ENCODE measurements at regions not wholly inside any gene's neighbourhood (a gene's known extent, or its start where the extent isn't known, plus 50 kb on each side); places are given as distances from the start of the nearest gene placed in this dataset.

DNA sequence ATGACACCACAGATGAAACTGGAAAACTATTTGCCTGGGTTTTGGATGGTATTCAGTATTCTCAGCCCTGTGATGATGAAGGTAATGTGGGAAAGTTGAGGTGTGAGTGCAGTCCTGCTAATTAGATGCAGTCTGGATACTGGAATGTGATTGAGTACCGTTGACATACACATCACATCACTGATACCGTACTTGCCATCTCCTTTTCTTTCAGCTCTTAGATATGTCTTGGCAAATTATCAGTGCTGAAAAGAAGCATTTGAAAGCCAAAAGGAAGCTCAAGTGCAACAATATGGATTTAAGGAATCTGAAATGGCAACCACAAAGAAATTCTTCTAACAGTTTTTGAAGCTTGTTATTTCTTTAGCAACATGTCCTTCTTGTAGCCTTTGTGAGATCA lies 381.4 kb upstream of the TGFBR2 start:
- no peak for FAIRE-seq

DNA sequence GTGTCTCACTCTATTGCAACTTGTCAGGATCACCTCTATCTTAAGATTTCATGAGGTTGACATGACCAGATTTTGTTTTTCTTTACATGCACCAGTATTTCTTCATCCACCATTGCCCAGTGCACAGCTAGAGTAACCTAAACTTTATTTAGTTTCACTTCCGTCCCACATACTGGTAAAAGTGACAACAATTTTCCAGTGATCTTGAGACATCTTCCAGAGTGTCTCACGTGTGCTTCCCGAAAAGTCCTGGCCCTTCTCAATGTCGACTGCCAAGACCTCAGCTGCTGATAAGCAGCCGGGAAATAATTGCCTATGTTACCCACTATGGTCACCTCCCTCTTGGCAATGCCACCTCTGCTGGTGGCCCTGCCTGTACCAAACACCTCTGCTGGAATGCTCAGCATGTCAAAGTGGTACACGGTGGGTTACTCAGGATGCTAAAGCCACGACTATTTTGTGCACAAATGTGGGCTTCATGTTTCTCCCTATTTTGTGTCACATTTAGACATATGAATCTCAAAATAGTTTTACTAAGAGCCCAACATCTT lies 379.7 kb upstream of the TGFBR2 start:
- no peak for FAIRE-seq

DNA sequence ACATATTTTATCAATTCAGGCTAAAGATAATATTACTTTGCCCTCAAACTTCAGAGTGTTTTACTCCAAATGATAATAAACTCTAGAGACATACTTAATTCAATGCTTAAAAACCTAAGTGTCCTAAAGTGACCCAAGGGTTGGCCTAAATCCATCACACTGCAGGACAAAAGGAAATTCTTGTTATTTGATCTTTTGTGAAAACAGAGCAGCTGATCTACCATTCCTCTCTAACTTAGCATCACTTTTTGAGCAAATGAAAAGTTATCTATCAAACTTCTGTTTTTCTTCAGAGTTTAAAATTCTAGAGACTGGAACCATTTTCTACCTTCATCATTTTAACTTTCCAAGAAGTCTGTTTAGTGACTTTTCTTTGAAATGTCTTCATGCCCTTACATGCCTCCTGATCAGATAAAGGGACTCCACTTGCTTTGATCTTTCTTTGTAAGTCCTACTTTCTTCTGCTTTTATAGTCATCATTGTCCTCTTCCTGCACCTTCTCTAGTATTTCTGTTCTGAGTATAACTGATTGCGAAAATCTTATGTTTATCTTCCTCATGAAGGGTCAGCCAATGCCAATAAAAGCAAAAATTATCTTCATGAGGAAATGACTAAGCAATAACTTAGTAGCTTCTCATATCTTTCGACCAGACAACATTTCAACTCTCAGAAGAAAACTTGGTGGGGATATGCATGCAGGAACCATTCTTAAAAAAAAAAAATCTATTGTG lies 378.7 kb upstream of the TGFBR2 start:
- FAIRE-seq = no peak

DNA sequence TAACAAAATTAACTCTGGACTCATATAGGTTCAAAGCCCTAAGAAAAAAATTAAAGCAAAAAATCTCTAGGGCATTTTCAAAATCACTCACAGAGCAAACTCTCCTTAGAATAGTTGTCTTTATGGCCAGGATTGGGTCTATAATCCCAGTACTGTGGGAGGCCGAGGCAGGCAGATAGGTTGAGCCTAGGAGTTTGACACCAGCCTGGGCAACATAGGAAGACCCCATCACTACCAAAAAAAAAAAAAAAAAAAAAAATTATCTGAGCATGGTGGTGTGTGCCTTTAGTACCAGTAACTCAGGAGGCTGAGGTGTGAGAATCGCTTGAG lies 378.1 kb upstream of the TGFBR2 start:
- no peak for FAIRE-seq

DNA sequence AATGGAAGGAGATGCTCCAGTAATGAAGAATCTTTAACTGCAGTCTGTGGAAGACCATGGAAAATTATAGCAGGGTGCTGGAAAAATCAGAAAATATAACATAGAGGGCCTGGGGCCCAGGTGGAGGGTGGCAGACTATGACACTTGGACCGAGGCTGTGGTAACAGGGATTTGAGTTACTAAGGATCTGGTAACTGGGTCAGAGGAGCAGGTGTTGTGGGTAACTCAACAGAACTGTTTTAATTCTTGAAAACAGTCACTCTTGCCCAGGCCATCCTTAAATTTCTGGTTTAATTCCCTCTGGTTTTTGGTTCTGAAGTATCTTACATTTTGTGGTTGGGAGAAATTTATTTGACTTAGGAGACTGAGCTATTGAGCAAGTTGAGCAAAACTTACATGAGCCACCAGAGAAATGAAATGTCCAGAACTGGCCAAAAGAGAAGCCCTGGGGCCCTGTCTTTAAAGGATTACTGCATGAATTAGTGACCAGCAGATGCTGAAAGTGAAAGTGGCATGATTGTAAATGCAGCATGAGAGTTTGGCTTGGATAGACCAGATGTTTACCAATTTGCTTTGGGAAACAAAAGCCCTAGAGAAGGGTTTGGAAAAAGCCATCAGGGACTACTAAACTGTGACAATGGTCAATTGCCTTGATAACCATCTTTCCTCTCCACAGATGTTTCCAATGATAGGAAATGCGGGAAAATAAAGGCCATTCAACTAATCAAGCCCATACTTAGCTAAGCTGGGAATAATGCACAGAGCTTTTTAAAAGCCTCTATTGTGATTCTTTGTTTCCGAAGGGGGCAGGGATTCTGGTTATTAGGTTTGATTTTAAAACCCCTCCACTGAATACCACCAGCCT lies 374.9 kb upstream of the TGFBR2 start:
- no peak for FAIRE-seq

DNA sequence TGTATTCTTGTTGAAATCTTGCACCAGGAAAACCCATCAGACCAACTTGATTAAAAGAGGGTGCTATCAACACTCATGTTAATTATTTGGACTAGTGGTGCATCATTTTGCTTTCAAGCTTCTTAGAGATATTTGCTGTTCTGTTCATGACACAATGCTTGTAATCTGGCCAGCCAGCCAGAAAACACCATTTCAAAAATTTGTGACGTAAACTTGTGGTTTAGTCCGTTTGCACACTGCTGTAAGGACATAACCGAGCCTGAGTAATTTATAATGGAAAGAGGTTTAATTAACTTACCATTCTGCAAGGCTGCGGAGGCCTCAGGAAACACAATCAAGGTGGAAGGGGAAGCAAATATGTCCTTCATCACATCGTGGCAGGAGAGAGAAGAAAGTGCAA lies 374.3 kb upstream of the TGFBR2 start:
- no peak for FAIRE-seq

DNA sequence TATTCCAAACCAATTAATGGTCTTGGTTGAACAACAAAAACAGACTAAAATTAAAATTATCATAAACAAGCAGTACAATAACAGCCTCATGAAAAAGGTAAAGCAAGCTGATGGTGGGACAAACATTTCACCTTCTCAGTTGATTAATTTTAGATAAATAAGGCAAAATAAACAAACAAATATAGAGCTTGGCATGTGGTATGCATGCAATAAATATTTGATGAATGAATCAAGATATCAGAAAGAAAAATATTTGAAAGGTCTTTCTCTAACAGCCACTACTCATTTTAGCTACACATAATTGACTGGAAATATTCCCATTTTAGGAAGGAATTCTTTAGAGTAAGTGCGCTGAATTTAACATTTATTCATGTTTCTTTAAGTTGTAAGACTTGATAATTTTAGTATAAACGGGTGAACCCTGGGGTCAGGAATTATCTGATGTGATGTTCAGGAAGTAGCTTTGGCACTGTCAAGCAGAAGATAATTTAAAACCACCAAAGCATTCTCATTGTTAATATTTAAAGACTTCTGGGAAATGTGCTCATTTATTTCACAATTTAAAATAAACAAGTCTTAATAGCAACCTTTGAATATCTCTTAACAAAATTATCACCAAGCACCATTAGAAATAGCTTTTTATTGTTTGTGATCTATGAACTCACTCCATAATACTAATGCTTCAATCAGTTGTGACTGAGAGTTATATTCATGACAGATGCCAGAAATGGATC lies 372.3 kb upstream of the TGFBR2 start:
- FAIRE-seq = no peak

DNA sequence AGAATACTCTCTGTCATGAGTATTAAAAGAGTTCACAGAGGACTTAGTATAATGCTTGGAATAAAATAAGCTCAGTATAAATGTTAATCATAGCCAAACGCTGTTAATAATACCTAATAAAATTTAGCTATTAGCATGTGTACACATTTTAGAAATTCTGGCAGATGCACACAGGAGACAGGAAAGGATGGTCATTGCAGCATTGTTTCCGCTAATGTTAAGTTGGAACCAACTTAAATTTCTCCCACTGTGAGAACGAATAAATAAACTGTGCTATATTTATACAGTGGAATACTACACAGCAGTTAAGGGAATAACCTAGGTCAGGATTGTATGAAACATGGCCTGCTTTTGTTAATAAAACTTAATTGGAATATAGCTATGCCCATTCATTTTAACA lies 370.4 kb upstream of the TGFBR2 start:
- no peak for FAIRE-seq

DNA sequence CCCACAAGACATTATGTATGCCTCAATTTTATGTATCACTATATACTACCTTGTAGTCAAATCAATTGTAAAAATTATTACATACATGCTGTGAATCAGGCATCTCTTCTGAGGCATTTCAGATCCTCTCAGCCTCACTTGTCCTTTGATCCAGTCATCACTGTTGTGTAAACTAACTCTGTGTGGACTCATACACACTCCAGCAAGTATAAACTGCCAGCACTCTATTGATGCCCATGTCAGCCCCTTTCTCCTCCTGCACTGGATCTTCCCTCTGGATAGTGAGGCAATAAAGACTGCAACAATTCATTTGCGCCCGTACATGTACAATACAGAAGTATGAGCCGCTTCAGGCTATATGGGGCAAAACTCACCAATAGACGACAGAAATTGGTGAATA lies 364.7 kb upstream of the TGFBR2 start:
- no peak for FAIRE-seq

DNA sequence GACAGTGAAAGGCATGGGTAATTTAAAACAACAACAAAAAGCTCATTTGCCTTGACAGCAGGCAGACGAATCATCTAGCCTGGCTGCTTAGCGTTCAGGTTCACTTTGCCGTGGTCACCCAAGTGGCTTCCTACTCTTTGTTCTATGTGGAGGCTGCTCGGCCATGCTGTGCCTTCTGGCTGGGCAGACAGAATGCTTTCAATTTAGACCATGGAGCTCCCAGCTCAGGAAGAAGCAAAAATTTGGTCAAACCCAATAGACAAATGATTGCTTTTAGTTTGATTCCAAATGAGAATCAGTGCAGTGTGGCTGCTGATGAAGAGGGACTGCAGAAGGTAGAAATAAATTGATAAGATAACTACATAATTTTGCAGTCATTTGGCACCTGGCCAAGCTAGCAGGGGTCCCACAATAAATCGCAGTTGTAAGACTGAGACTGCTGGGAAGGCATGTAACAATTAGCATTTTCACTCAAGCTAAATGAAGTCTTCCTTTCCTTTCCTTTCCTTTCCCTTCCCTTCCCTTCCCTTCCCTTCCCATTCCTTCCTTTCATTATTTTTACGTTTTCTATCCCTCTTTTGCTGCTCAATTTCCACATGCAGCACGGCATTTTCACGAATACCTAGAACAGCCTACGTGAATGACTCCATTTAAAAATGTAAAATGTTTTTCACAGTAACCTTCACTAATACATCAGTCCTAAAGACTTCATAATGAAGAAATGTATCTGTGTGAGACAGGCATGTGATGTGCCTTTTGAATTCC lies 360.4 kb upstream of the TGFBR2 start:
- no peak for FAIRE-seq

DNA sequence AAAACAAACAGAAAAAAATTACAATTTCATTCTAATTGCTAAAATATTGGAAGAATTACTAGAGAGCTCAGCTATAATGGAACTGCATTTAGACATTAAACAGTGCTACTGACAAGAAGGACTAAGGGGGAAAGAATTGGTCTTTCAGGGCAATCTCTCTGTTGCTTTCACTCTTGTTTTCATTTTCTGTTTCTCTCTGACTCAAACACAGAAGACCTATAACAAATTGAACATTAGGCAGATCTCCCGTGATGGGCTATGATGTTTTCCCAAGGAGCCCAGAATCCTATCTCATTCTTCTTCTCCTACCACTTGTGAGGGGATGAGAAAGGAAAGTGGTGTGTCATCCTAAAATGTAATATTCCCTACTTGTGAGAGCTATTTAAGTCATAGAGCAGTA lies 358.0 kb upstream of the TGFBR2 start:
- FAIRE-seq = no peak

DNA sequence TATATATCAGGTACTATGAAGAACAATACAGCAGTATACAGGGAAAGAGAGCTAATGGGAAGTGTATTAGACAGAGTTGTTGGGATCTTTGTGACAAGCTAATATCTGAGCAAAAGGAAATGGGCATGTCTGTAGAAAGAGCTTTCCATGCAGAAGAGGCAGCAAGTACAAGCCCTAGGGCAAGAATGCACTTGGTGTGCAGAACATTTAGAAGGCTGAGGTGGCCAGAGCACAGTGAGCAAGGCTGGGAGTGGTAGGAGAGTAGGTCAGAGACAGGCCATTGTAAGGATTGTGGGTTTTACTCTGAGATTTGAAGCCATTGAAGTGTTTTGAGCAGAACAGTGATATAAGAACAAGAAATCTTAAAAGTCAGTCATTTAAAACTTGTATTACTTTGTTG lies 353.9 kb upstream of the TGFBR2 start:
- FAIRE-seq = no peak

DNA sequence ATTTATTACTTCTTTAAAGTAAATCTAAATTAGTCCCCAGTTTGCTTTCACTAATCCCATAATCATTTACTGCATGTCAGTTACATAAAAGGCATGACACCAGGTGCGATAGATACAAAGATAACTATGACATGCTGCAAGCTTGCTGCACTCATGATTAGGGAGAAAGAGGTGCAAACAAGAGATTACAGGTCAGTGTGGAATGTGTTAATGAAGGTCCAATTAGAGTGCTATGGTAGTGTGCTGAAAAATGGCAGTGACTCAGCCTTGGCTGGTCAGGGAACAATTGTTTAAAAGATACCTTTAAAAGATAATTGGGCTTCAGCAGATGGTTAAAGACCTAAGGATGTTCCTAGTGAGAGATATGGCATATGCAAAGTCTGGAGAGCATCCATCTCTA lies 352.6 kb upstream of the TGFBR2 start:
- no peak for FAIRE-seq

DNA sequence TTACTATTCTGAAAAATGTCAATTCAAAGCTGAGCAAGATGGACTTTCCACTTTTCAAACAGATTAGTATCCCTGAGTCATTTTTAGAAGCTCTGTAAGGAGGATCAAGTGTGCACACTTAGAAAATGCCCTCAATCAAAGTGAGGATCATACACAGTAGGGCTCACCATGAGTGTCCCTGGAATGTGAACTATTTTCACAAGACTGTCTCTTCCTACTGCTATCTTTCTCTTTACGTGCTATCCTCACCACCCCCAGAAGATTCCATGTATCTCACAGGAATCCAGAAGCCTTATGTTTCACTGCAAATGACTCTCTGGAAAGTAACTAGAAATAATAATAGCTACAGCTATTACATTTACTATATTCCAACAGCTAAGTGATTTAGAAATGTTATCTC lies 349.9 kb upstream of the TGFBR2 start:
- FAIRE-seq = no peak

DNA sequence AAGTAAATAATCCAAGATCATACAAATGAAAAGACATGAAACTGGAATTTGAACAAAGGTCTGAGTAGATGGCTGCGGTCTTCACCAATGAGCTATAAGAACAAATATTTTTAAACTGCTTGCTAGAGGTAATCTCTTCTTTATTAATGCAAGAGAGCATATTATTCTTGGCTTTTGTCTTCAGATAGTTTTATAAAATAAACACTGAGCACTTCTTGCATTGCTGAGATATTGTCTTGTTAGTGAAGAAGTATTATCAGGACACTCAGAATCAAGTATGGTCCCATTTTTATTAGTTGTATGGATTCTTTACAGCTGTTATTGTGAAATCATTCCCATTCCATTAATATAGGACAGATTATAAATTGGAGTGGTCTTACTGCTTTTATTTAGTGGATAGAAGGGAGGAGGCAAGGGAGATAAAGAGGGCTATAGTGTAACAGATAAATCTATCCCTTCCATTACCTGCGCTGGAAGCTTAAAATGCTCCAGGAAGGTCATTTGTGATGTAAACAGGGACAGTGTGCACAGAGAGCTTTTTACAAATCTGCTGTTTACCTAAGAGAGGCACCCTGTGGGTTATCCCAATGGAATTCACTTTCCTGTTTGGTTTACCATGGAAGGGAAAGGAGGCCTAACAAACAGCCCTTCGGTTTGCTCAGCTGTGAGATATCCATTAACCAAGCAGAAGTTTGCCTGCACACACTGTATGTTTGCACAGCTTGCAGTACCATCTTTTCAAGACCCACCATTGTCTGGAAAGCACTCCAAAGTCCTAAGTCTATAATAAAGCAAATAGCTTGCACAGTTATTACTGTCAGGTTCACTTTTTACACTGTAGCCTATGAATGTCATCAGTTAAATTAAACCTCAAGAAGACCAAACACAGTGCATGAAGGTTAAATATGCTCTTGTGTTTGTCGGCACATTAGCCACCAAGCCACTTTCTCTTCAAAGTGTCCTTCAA lies 347.7 kb upstream of the TGFBR2 start:
- no peak for FAIRE-seq

DNA sequence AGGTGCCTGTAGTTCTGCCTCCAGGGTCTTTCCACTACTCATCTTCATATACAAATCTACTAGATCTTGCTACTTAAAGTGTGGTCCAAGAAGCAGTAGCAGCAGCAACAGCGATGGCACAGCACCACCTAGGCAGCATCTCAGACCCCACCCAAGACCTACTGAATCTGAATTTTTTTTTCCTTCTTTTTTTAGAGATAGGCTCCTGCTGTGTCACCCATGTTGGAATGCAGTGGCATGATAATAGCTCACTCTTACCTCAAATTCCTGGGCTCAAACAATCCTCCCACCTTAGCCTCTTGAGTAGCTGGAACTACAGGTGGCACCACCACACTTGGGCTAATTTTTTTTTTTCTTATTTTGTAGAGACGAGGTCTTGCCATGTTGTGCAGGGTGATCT lies 346.7 kb upstream of the TGFBR2 start:
- FAIRE-seq = no peak

DNA sequence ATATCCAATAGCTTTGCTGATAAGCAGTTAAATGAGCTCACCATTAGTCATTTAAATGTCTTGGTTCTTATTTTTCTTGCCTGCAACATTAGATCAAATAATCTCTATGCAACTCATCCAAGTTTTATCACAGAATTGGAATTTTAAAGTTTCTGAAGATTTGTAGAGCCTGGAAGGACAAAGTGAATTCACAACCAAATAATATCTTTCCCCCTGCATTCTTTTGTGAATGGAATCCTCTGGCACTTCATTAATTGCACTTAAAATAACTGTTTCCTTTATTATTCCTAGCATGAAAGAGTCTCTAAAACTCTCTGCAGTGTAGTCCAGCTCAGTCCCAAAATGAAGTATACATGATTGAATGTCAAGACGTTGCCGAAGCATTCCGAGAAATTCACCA lies 345.6 kb upstream of the TGFBR2 start:
- FAIRE-seq = no peak

DNA sequence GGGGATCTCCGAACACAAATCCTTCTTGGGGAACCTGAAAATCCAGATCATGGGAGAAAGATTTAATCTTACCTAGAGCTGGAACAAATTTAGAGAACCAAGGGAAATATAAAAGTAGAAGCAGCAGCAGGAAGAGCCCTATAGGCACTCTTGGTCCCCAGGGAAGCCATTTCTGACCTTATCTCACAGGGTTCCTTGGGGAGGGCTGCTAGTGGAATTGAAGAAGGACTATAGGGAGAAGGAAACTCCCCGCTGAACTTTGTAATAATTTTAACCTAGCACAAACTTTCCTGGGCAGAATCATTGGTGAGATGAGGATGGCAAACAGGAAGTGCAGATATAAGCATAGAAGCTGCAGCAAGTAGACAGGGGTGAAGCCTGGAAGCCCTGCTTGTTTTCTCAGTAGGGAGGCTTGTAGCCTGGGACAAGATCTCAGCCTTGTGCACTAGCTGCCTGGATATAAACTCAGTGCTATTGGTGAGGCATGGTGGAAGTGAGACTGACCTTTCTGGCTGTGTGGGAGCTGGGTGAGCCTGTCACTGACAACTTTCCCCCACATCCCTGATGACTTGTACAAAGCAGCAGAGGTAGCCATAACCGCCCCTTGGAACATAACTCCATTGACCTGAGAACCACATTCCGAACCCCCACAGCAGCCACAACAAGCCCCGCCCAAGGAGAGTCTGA lies 343.0 kb upstream of the TGFBR2 start:
- no peak for FAIRE-seq

DNA sequence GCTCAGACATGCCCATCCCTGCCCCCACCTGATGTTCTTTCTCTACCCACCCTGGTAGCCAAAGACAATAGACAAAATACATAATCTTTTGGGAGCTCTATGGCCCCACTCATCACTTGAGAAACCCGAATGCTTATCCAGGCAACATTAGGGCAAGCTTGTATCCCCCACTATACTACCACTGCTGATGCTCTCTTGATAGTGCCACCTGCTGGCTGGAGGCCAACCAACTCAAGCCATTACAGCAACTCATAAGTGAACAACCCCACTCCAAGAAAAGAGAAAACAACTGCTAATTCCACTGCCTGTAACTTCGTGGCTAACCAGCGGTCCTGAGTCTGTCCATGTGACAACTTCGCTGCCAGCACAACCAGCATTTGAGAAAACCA lies 342.5 kb upstream of the TGFBR2 start:
- FAIRE-seq = no peak

DNA sequence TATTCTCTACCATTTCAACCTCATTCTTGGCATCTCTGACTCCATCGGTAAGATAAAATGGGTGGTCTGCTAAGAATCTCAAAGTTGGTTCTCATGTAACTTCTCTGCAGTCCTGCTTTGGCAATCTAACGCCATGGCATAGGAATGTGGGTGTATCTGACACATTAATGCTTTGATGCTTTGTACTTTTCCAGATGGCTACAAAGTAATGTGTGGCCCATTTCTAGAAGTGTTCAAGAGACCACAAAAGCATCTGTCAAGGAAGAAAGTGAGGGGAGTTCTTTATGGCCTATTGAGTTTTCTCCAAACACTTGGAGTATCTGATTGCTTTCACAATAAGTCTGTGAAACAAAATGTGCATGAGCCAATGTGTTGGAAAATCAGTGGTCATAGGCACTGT lies 339.9 kb upstream of the TGFBR2 start:
- no peak for FAIRE-seq

DNA sequence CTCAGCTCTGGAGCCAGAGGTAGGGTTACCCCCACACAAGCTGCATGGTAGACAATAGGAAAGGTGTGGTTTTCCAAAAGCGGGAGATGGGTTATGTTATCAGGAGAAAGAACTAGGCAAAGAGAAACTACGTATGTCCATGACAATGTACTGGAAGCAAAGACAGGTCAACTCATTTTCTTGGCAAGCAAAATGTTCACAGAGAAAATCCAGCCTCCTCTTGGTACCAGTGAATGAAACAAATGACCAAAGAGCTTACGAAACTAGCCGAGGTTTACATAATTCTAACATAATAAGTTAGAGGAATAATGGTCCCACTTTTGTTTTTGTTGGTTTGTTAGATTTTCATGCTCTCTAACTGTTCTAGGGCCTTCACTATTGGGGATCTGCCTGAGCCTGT lies 338.1 kb upstream of the TGFBR2 start:
- FAIRE-seq = no peak
